SK-N-SH treated with all-trans-retinoic acid at 6 μM for 48 hours (cell line): ENCODE measurements at regions not wholly inside any gene's neighbourhood (a gene's known extent, or its start where the extent isn't known, plus 50 kb on each side); places are given as distances from the start of the nearest gene placed in this dataset.

Source experiments
- ATAC-seq: fragments of 200-7000 bp; cut with Tn5 transposase; 3 replicates; pipeline ENCODE4 v1.9.1; 2020; ENCODE audit warnings: mild to moderate bottlenecking, moderate library complexity
- ARNTL ChIP-seq: fragments of 450-650 bp; formaldehyde crosslinking; IDR thresholded peaks from 2 replicates; pipeline ENCODE4 v1.5.0; 2020; ENCODE audit warnings: low read depth, mild to moderate bottlenecking, moderate library complexity, borderline replicate concordance
- BACH2 ChIP-seq: fragments of 250-450 bp; sonication (Bioruptor Pico); IDR thresholded peaks from 2 replicates; pipeline ENCODE4 v1.9.0; 2021; ENCODE audit warnings: mild to moderate bottlenecking, borderline replicate concordance
- CSDC2 ChIP-seq: fragments of 250-450 bp; sonication (Bioruptor Pico); IDR thresholded peaks from 2 replicates; pipeline ENCODE4 v1.5.0; 2020; ENCODE audit warnings: mild to moderate bottlenecking, moderate library complexity
- ESRRG ChIP-seq: fragments of 250-450 bp; sonication (Bioruptor Pico); IDR thresholded peaks from 2 replicates; pipeline ENCODE4 v1.6.1; 2021; ENCODE audit warnings: mild to moderate bottlenecking
- GLIS3 ChIP-seq: fragments of 250-450 bp; sonication (Bioruptor Pico); IDR thresholded peaks from 2 replicates; pipeline ENCODE4 v1.5.0; 2020; ENCODE audit warnings: mild to moderate bottlenecking, moderate library complexity
- ISL1 ChIP-seq: fragments of 250-450 bp; sonication (Bioruptor Pico); IDR thresholded peaks from 2 replicates; pipeline ENCODE4 v2.1.2; 2022; ENCODE audit warnings: mild to moderate bottlenecking, moderate library complexity
- OSR1 ChIP-seq: fragments of 250-450 bp; sonication (Bioruptor Pico); IDR thresholded peaks from 2 replicates; pipeline ENCODE4 v1.8.0; 2022; ENCODE audit warnings: moderate library complexity, mild to moderate bottlenecking, inconsistent platforms
- PPARA ChIP-seq: fragments of 250-450 bp; sonication (Bioruptor Pico); IDR thresholded peaks from 2 replicates; pipeline ENCODE4 v1.5.0; 2020; ENCODE audit warnings: mild to moderate bottlenecking, borderline replicate concordance
- RARB ChIP-seq: fragments of 250-450 bp; sonication (Bioruptor Pico); IDR thresholded peaks from 2 replicates; pipeline ENCODE4 v1.8.0; 2021; ENCODE audit warnings: mild to moderate bottlenecking, moderate library complexity
- SNAI2 ChIP-seq: fragments of 250-450 bp; sonication (Bioruptor Pico); IDR thresholded peaks from 2 replicates; pipeline ENCODE4 v1.5.0; 2020; ENCODE audit warnings: mild to moderate bottlenecking, moderate library complexity
- TCF4 ChIP-seq: fragments of 250-450 bp; sonication (Bioruptor Pico); IDR thresholded peaks from 2 replicates; pipeline ENCODE4 v1.8.0; 2021; ENCODE audit warnings: mild to moderate bottlenecking, moderate library complexity, borderline replicate concordance
- TOX ChIP-seq: fragments of 250-450 bp; sonication (Bioruptor Pico); IDR thresholded peaks from 2 replicates; pipeline ENCODE4 v1.8.0; 2021; ENCODE audit warnings: mild to moderate bottlenecking, moderate library complexity, borderline replicate concordance
- ZC3H10 ChIP-seq: fragments of 250-450 bp; sonication (Bioruptor Pico); IDR thresholded peaks from 2 replicates; pipeline ENCODE4 v1.5.1; 2021; ENCODE audit warnings: mild to moderate bottlenecking, moderate library complexity
- ZFP3 ChIP-seq: fragments of 250-450 bp; sonication (Bioruptor Pico); IDR thresholded peaks from 2 replicates; pipeline ENCODE4 v1.5.0; 2020; ENCODE audit warnings: mild to moderate bottlenecking, moderate library complexity
- ZFP30 ChIP-seq: fragments of 450-650 bp; formaldehyde crosslinking; IDR thresholded peaks from 2 replicates; pipeline ENCODE4 v1.5.0; 2022; ENCODE audit warnings: mild to moderate bottlenecking, moderate library complexity
- ZNF565 ChIP-seq: fragments of 450-650 bp; formaldehyde crosslinking; conservative IDR thresholded peaks from 2 replicates; pipeline ENCODE4 v1.5.0; 2020; ENCODE audit warnings: low read depth, mild to moderate bottlenecking, moderate library complexity
- ZNF70 ChIP-seq: fragments of 450-650 bp; formaldehyde crosslinking; IDR thresholded peaks from 2 replicates; pipeline ENCODE4 v1.5.0; 2020; ENCODE audit warnings: mild to moderate bottlenecking, moderate library complexity
- ZNF8 ChIP-seq: fragments of 450-650 bp; formaldehyde crosslinking; IDR thresholded peaks from 2 replicates; pipeline ENCODE4 v1.5.0; 2020; ENCODE audit warnings: mild to moderate bottlenecking, moderate library complexity
- TF ChIP-seq, protein P1 (sequence below): fragments of 250-450 bp; sonication (Bioruptor Pico); IDR thresholded peaks from 2 replicates; pipeline ENCODE4 v1.5.1; 2020; ENCODE audit warnings: low read depth, mild to moderate bottlenecking, moderate library complexity
- TF ChIP-seq, protein P2 (sequence below): fragments of 250-450 bp; sonication (Bioruptor Pico); IDR thresholded peaks from 2 replicates; pipeline ENCODE4 v1.8.0; 2020; ENCODE audit warnings: mild to moderate bottlenecking, moderate library complexity, borderline replicate concordance
- TF ChIP-seq, protein P3 (sequence below): fragments of 250-450 bp; sonication (Bioruptor Pico); IDR thresholded peaks from 2 replicates; pipeline ENCODE4 v1.5.1; 2021; ENCODE audit warnings: mild to moderate bottlenecking, moderate library complexity
- TF ChIP-seq, protein P4 (sequence below): fragments of 250-450 bp; sonication (Bioruptor Pico); IDR thresholded peaks from 2 replicates; pipeline ENCODE4 v1.5.0; 2020; ENCODE audit warnings: mild to moderate bottlenecking, moderate library complexity

DNA sequence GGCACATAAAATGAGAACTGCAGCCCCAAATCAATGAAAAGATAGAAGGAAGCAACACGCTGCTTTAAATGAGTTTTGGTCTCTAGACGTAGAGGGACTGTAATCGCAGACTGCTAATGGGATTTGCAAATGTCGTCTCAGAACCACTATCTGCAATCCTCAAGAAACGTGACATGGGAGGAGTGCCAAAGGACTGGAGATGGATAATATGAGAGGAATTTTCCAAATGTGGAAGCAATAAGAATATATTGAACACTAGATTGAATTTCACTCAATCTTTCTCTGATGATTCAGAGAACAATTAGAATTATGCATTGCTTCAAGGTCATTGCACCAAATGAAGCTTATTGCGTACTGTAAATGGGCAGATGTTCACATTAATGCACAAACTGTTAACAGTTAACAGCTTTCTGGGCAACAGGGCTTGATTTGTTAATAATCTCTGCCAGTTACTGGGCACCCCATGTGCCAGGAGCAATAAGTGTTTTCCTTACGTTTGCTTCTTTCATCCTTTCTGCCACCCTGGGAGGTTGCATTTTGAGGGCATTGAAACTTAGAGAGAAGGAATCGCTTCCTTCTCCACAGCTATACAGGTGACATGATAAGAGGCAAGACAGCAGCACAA lies 62.8 kb upstream of the WASF3 start:
- no peak for TF ChIP-seq RARB (CRISPR knock-in tag)
- no peak for TF ChIP-seq ZNF8
- TF ChIP-seq ZFP3 (CRISPR knock-in tag) = no peak
- TF ChIP-seq ZNF70 = no peak
- no peak for TF ChIP-seq CSDC2 (CRISPR knock-in tag)
- no peak for TF ChIP-seq ESRRG (CRISPR knock-in tag)
- no peak for TF ChIP-seq OSR1 (CRISPR knock-in tag)
- no peak for TF ChIP-seq BACH2 (CRISPR knock-in tag)
- TF ChIP-seq, protein P1, sequence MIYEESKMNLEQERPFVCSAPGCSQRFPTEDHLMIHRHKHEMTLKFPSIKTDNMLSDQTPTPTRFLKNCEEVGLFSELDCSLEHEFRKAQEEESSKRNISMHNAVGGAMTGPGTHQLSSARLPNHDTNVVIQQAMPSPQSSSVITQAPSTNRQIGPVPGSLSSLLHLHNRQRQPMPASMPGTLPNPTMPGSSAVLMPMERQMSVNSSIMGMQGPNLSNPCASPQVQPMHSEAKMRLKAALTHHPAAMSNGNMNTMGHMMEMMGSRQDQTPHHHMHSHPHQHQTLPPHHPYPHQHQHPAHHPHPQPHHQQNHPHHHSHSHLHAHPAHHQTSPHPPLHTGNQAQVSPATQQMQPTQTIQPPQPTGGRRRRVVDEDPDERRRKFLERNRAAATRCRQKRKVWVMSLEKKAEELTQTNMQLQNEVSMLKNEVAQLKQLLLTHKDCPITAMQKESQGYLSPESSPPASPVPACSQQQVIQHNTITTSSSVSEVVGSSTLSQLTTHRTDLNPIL (CRISPR knock-in tag) = no peak
- TF ChIP-seq, protein P2, sequence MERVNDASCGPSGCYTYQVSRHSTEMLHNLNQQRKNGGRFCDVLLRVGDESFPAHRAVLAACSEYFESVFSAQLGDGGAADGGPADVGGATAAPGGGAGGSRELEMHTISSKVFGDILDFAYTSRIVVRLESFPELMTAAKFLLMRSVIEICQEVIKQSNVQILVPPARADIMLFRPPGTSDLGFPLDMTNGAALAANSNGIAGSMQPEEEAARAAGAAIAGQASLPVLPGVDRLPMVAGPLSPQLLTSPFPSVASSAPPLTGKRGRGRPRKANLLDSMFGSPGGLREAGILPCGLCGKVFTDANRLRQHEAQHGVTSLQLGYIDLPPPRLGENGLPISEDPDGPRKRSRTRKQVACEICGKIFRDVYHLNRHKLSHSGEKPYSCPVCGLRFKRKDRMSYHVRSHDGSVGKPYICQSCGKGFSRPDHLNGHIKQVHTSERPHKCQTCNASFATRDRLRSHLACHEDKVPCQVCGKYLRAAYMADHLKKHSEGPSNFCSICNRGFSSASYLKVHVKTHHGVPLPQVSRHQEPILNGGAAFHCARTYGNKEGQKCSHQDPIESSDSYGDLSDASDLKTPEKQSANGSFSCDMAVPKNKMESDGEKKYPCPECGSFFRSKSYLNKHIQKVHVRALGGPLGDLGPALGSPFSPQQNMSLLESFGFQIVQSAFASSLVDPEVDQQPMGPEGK = no peak
- no peak for TF ChIP-seq ZFP30 (CRISPR knock-in tag)
- TF ChIP-seq ISL1 (CRISPR knock-in tag) = no peak
- ATAC-seq = no peak

DNA sequence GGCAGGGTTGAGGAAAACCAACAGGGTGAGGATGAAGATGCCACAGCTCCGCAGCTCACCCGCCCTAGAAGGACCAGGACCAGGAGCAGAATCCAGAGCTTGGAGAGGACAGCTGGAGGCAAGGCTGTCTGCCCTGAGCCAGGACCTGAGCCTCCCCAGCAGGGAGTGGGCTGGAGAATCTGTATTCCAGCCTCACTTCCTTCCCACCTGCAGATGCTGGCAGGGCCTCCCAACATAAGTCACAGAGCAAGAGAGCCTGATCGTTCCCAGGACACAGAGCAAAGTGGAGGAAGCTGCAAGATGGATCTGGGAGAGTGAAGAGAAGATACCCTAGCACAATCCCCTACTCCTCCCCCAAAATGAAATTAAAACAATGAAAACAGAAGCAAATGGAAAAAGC lies 61.7 kb upstream of the WASF3 start:
- no peak for ATAC-seq
- TF ChIP-seq GLIS3 (CRISPR knock-in tag) = no peak
- TF ChIP-seq, protein P3, sequence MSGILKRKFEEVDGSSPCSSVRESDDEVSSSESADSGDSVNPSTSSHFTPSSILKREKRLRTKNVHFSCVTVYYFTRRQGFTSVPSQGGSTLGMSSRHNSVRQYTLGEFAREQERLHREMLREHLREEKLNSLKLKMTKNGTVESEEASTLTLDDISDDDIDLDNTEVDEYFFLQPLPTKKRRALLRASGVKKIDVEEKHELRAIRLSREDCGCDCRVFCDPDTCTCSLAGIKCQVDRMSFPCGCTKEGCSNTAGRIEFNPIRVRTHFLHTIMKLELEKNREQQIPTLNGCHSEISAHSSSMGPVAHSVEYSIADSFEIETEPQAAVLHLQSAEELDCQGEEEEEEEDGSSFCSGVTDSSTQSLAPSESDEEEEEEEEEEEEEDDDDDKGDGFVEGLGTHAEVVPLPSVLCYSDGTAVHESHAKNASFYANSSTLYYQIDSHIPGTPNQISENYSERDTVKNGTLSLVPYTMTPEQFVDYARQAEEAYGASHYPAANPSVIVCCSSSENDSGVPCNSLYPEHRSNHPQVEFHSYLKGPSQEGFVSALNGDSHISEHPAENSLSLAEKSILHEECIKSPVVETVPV (CRISPR knock-in tag) = no peak
- no peak for TF ChIP-seq ZNF565 (CRISPR knock-in tag)
- no peak for TF ChIP-seq RARB (CRISPR knock-in tag)
- no peak for TF ChIP-seq SNAI2
- TF ChIP-seq ZNF70 = no peak
- no peak for TF ChIP-seq ZFP30 (CRISPR knock-in tag)
- no peak for TF ChIP-seq TCF4 (CRISPR knock-in tag)
- TF ChIP-seq ZNF8 = no peak
- TF ChIP-seq, protein P2 = no peak
- TF ChIP-seq PPARA (CRISPR knock-in tag) = no peak
- TF ChIP-seq, protein P4, sequence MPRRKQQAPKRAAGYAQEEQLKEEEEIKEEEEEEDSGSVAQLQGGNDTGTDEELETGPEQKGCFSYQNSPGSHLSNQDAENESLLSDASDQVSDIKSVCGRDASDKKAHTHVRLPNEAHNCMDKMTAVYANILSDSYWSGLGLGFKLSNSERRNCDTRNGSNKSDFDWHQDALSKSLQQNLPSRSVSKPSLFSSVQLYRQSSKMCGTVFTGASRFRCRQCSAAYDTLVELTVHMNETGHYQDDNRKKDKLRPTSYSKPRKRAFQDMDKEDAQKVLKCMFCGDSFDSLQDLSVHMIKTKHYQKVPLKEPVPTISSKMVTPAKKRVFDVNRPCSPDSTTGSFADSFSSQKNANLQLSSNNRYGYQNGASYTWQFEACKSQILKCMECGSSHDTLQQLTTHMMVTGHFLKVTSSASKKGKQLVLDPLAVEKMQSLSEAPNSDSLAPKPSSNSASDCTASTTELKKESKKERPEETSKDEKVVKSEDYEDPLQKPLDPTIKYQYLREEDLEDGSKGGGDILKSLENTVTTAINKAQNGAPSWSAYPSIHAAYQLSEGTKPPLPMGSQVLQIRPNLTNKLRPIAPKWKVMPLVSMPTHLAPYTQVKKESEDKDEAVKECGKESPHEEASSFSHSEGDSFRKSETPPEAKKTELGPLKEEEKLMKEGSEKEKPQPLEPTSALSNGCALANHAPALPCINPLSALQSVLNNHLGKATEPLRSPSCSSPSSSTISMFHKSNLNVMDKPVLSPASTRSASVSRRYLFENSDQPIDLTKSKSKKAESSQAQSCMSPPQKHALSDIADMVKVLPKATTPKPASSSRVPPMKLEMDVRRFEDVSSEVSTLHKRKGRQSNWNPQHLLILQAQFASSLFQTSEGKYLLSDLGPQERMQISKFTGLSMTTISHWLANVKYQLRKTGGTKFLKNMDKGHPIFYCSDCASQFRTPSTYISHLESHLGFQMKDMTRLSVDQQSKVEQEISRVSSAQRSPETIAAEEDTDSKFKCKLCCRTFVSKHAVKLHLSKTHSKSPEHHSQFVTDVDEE (CRISPR knock-in tag) = no peak
- TF ChIP-seq, all 23 proteins: peak for 0

DNA sequence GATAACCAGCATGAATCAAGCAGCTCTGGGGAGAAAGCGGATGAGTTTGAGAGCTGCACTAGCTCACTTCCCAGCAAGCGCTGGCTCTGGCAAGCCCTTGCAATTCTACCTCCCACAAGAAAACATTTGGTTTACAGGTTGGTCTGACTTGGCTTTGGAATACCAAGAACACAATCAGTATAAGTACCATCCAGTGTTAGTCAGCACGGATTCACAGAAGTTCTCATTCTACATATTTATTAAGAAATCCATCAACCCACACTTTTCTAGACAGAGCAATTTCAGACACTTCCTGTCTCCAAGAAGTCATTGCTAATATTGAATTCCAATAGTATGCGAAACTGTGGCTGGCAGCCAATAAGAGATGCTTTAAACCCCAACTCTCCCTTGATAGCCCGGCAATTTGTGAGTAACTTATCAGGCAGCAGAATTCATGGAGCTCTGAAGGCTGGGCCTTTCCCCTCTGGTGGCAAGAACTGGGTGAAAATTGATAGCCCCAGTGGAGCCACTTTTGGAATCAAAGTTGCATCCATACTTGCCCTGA lies 59.4 kb upstream of the WASF3 start:
- ATAC-seq = peak; percentile 76
- no peak for TF ChIP-seq ISL1 (CRISPR knock-in tag)
- TF ChIP-seq RARB (CRISPR knock-in tag) = no peak
- no peak for TF ChIP-seq GLIS3 (CRISPR knock-in tag)
- TF ChIP-seq, protein P4 (CRISPR knock-in tag) = no peak
- TF ChIP-seq TCF4 (CRISPR knock-in tag) = no peak
- no peak for TF ChIP-seq ZC3H10
- no peak for TF ChIP-seq ZNF565 (CRISPR knock-in tag)
- no peak for TF ChIP-seq ZFP3 (CRISPR knock-in tag)
- TF ChIP-seq OSR1 (CRISPR knock-in tag) = no peak
- TF ChIP-seq ARNTL (CRISPR knock-in tag) = no peak
- TF ChIP-seq ZNF8 = no peak
- TF ChIP-seq, protein P3 (CRISPR knock-in tag) = no peak
- TF ChIP-seq ZFP30 (CRISPR knock-in tag) = no peak
- TF ChIP-seq ZNF70 = no peak
- no peak for TF ChIP-seq SNAI2
- TF ChIP-seq TOX (CRISPR knock-in tag) = no peak
